ENCODE measurements at regions not wholly inside any gene's neighbourhood (a gene's known extent, or its start where the extent isn't known, plus 50 kb on each side); places are given as distances from the start of the nearest gene placed in this dataset.
A peak's percentile ranks its signal among the peaks of the same experiment; 100 is the strongest.
"Not testable (repeated sequence)": the region's sequence is repeated elsewhere in the genome, so short reads cannot be mapped to it uniquely, and the experiment has no call there.

DNA sequence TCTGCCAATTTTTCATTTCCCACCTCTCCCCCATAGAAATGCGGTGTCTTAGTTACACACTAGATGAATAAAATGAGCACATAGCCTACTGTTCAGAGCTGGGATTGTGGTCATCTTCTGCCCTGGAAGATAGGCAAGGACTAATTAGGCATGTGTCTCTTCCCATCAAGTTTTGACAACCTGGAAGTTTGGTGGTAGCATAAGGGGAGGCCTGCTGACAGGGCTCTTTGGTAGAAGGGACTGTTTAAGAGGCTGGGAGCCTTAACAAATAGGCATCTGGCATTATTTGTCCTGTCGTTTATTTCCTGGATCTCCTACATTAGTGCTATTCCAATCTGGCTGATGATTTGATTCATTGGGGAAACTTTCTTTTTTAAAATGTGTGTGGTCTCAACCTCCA is 512.3 kb downstream of the ZNF385D start:
- no peak for DNase-seq (ENCODE audit: low read depth in 2 of 2)

DNA sequence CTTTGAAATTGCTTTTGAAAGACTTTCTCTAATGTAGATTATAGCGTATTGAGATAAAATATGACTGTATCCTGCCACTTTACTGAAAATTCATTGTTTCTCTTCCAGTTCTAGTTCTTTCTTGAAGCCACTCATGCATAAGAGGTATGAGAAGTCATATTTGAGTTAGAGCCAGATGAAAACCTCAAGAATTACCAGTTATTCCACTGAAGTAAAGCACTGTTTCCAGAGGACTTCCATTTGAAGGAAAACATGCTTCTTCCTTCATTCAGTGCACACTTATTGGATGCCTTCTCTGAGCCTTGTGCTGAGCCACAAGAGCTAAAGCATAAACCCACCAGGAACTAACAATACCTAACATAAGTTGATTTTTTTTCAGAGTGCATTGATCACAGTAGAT is 513.4 kb downstream of the ZNF385D start:
- no peak for DNase-seq (ENCODE audit: low read depth in 2 of 2)

GRCh38 chr3:21235491-21235890 is 515.5 kb downstream of the ZNF385D start:
- DNase-seq (ENCODE audit: low read depth in 2 of 2): no peak

DNA sequence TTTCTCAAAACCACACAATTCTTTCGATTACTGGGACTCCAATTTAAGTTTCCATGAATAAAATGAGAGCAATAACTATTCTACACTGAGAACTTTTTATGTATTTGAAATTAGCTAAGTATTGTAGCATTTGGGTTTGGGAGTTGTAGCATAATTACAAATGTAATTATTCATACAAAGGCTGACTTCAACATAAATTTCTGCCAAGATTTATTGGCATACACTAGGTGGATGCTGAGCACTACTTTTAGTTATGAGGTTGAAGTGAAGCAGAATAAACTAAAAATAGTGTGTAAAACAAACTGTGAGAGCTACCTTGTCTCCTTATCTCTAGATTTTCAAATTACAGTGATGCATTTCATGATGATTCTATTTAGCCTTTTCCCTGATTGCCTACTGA is 516.1 kb downstream of the ZNF385D start:
- no peak for DNase-seq (ENCODE audit: low read depth in 2 of 2)

DNA sequence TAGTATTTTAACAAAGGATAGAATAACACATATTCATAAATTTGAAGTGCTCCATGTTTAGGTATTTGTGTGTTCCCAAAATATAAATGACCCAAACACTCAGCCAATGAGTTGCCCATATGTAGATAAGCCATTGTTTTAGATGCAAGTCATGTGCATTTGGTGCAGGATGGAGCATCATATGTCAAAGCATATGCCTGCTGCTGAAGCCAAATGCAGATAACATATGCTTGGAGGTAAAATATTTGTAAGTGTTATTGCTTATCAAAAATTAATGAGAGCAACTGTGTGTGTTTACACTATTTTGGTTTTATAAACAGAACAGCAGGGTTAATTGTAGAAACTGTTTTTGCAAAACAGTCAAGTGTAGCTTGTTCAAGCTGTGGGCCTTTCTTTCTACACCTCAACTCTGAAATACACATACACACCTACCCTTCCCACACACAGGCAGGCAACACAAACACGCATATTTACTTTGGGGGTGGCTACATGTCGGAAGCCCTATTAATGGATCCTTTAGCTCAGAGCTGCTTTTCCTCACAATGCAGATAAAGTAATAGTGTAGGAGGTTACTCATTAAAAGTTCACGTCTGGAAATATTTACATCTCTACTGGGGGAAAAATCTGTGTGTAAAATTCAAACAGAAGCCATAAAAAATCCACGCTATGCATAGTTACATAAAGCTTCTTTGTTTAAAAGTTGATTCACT is 521.4 kb downstream of the ZNF385D start:
- no peak for DNase-seq (ENCODE audit: low read depth in 2 of 2)

- DNase-seq (ENCODE audit: low read depth in 2 of 2): no peak
Observed at GRCh38 chr3:21226086-21226485, 524.9 kb downstream of the ZNF385D start.

GRCh38 chr3:21220944-21221343 is 530.1 kb downstream of the ZNF385D start:
- no peak for DNase-seq (ENCODE audit: low read depth in 2 of 2)

GRCh38 chr3:21216598-21216997 is 534.4 kb downstream of the ZNF385D start:
- no peak for DNase-seq (ENCODE audit: low read depth in 2 of 2)

GRCh38 chr3:21204122-21204521 is 546.9 kb downstream of the ZNF385D start:
- not testable (repeated sequence) for DNase-seq (ENCODE audit: low read depth in 2 of 2)

DNA sequence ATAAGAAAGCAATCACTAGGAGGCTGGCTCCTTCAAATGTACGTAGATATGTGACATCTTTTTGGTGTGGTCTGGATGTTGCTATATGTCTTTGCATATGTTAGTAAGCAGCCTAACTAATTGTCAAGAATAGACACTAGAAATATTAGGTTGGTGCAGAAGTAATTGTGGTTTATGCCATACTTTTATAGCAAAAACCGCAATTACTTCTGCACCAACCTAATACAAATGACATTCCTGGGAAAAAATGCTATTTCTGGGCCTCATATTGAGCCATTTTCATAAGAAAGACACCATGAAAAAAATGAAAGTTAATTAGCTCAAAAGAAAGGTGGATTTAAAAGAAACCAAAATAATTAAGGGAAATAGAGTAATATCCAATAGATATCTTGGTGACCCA is 555.8 kb downstream of the ZNF385D start:
- DNase-seq (ENCODE audit: low read depth in 2 of 2): no peak

- DNase-seq (ENCODE audit: low read depth in 2 of 2): not testable (repeated sequence)
Observed at GRCh38 chr3:21194036-21194435, 557.0 kb downstream of the ZNF385D start.

- DNase-seq (ENCODE audit: low read depth in 2 of 2): no peak
Observed at GRCh38 chr3:21188459-21188858, 562.6 kb downstream of the ZNF385D start.

DNA sequence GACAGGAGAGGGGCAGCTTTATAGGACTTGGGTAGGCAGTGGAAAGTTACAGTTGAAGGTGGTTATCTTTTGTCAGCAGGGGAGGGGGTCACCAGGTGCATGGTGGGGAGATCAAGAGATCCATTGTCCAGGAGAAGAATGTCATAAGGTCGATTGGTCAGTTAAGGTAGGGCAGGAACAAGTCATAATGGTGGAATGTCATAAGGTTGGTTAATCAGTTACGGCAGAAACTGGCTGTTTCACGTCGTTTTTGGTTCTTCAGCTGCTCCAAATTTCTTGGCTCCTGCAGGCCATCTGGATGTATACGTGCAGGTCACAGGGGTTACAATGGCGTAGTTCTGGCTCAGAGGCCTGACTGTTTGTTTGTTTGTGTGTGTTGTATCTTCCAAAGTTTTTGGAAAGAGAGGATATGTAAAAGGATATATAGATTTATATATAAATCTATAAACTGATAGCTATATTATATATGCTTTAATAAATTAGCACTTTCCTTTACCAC is 565.1 kb downstream of the ZNF385D start:
- DNase-seq (ENCODE audit: low read depth in 2 of 2): no peak

- peak in 1 of 2 experiments; percentile 3 for DNase-seq (ENCODE audit: low read depth in 2 of 2)
Observed at GRCh38 chr3:21174461-21174860, 576.5 kb downstream of the ZNF385D start.

DNA sequence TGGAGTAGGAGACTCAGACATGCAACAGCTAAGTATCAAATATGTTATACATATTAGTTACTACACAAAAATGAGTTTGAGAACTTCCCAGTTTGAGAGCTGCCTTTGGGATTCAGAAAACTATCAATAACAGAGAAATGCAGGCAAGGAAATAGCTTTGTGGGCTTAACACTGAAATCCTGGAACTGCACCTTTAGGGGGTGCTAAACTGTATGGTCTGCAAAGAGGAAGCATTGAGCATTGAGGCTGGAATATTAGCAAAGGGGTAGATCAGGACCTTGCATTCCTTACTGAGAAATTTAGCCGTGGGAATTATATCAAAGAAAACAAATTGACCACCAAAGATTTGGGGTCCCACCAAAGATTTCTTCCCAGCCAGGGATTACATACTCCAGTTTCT is 580.0 kb downstream of the ZNF385D start:
- no peak for DNase-seq (ENCODE audit: low read depth in 2 of 2)

- no peak for DNase-seq (ENCODE audit: low read depth in 2 of 2)
Observed at GRCh38 chr3:21169948-21170347, 581.1 kb downstream of the ZNF385D start.

GRCh38 chr3:21168471-21168870 is 582.5 kb downstream of the ZNF385D start:
- no peak for DNase-seq (ENCODE audit: low read depth in 2 of 2)

DNA sequence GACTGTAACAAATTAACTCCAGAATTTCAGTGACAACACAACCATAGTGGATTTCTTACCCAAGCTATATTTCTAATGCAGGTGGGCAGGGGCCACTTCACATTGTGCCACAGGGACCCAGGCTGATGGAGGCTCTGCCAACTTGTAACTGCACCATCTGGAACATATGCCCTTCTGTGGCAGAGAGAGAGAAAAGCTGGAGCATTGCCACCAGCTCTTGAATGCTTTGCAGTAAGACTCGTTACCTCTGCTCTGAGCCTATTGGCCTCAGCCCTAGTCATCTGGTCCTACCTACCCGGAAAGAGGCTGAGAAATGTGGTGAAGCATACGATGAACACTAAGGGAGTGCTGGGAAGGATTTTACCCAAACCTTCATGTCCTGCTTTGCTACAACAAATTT is 587.1 kb downstream of the ZNF385D start:
- no peak for DNase-seq (ENCODE audit: low read depth in 2 of 2)

DNA sequence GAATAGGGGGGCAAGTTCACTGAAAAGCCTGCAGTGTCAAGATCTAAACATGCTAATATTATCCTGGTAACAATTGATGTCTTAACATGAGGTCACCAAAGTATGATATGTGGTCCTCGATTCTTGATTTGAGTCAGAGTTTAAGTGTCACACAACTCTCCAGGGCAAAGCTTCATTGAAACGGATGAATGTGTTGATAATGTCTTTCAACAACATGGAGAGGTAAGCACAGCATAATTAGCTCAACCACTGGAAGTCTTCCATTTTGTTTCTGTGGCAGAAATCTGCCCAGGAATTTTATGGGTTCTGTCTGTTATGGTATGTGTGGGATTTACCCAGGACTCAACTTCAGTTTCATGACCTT is 591.5 kb downstream of the ZNF385D start:
- DNase-seq (ENCODE audit: low read depth in 2 of 2): no peak

DNA sequence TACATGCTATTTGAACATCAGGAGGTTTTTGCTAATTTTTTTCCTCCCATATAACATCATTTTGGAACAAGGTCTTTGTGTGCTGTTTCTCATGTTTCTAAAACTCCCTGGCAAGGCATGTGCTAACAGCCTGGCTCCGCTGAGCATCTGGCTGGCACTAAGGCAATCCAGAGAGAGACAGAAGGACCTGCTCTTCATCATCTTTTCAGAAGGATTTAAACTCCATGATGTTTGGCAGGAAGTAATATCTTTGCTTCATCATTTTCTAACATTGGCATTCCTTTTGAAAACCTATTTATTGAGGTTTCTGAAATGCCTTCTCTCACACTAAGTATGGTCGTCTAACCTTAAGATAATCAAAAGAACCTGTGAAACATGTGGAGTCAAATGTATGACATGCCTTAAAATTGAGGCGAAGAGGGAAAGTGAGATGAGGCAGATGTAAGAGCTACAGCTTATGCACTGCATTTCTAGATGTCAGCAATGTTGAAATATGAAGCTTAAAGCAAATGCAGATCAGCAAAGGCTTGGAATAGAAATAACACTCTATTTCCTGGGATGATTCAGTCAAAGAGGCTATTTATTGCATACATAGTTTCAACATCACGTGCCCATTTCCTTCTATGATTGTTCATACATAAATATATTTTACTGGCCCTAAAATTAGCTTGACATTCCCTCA is 592.0 kb downstream of the ZNF385D start:
- peak; percentile 93 to 95 for DNase-seq (ENCODE audit: low read depth in 2 of 2)

- no peak for DNase-seq (ENCODE audit: low read depth in 2 of 2)
Observed at GRCh38 chr3:21154911-21155310, 596.1 kb downstream of the ZNF385D start.

GRCh38 chr3:21152555-21152954 is 598.5 kb downstream of the ZNF385D start:
- DNase-seq (ENCODE audit: low read depth in 2 of 2): no peak

- no peak for DNase-seq (ENCODE audit: low read depth in 2 of 2)
Observed at GRCh38 chr3:21142949-21143348, 608.1 kb downstream of the ZNF385D start.
